C4-2B (cell line): ENCODE measurements at regions not wholly inside any gene's neighbourhood (a gene's known extent, or its start where the extent isn't known, plus 50 kb on each side); places are given as distances from the start of the nearest gene placed in this dataset.

Experiments
- CTCF ChIP-seq: fragments of 450-650 bp; conservative IDR thresholded peaks from 2 replicates; pipeline ENCODE4 v1.5.1; 2017; ENCODE audit warnings: mild to moderate bottlenecking
- ZFX ChIP-seq: fragments of 450-650 bp; IDR thresholded peaks from 2 replicates; pipeline ENCODE4 v1.6.1; 2017

DNA sequence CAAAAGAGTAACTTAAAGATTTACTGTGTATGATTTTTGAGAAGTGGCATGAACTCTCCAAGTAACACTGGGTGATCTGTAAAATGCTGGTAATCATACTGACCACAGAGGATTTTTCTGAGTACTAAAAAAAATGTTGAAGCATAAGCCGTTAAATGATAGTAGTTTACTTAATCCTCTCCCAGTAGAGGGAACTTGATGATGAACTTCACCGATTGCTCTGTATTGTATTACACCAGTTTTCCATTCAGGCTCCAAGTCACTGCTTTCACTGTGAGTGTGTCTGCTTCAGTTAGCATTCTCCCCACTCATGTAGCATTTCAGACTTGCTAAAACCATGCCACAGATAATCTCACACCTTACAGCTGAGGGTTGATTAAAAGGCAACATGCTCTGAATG is 294.1 kb downstream of the GBA3 start:
- TF ChIP-seq CTCF, result no peak
- TF ChIP-seq ZFX, result no peak
